K562 (cell line): ENCODE measurements at regions not wholly inside any gene's neighbourhood (a gene's known extent, or its start where the extent isn't known, plus 50 kb on each side); places are given as distances from the start of the nearest gene placed in this dataset.

ENCODE experiments used
- CBX8 ChIP-seq: fragments of 200-600 bp; sonication (generic); IDR thresholded peaks from 2 replicates; pipeline ENCODE4 v1.6.1; 2012; ENCODE audit warnings: borderline replicate concordance, mixed run types, low read depth, mild to moderate bottlenecking, moderate library complexity, mixed read lengths, low read length, control low read depth, inconsistent platforms; ENCODE audit not compliant: poor library complexity, severe bottlenecking; ENCODE audit errors: extremely low read depth
- CTCF ChIP-seq, 3 experiments: IDR thresholded peaks in 2 of 3; conservative IDR thresholded peaks in 1 of 3; 2 replicates each; pipeline ENCODE4 v1.5.1; 2011 to 2012; ENCODE audit warnings: low read length in 3 of 3, mild to moderate bottlenecking in 3 of 3, control low read depth in 2 of 3, improper control_type of control experiment in 1 of 3, inconsistent platforms in 1 of 3, low read depth in 1 of 3, mixed read lengths in 1 of 3, moderate library complexity in 1 of 3; ENCODE audit not compliant: insufficient read depth in 2 of 3
- DNMT1 ChIP-seq: fragments of 450-650 bp; IDR thresholded peaks from 2 replicates; pipeline ENCODE4 v1.6.1; 2016; ENCODE audit warnings: antibody characterized with exemption, mild to moderate bottlenecking
- IRF1 ChIP-seq: sonication (generic); formaldehyde crosslinking; IDR thresholded peaks from 2 replicates; pipeline ENCODE4 v1.8.0; 2022; ENCODE audit warnings: missing genetic modification reagents, mild to moderate bottlenecking, borderline replicate concordance
- KAT8 ChIP-seq: fragments of 450-650 bp; IDR thresholded peaks from 2 replicates; pipeline ENCODE4 v1.6.1; 2016; ENCODE audit warnings: low read depth, mild to moderate bottlenecking
- NFATC3 ChIP-seq: fragments of 450-650 bp; IDR thresholded peaks from 2 replicates; pipeline ENCODE4 v1.6.1; 2017; ENCODE audit warnings: mild to moderate bottlenecking

- TF ChIP-seq CBX8: no peak
- TF ChIP-seq NFATC3: no peak
- TF ChIP-seq KAT8: no peak
- TF ChIP-seq IRF1: no peak
- no peak for TF ChIP-seq DNMT1
- TF ChIP-seq CTCF (IDR thresholded peaks at IDR 0.05 in 2 of 3, conservative IDR thresholded peaks at IDR 0.05 in 1 of 3; ENCODE audit: insufficient read depth in 2 of 3, low read depth in 1 of 3, low read length in 3 of 3): no peak
These were observed 297.4 kb downstream of the ZWINT start for GRCh38 chr10:56063642-56064041.
